A549 (cell line): ENCODE measurements at regions not wholly inside any gene's neighbourhood (a gene's known extent, or its start where the extent isn't known, plus 50 kb on each side); places are given as distances from the start of the nearest gene placed in this dataset.

Experiments used
- ATAC-seq, 2 experiments: fragments of 200-7000 bp in 1 of 2; fragments of >200 bp in 1 of 2; cut with Nextera tagmentation in 1 of 2; cut with Tn5 transposase in 1 of 2; 3 replicates each; pipeline versions ENCODE4 v1.8.0 to v1.9.1; 2018 to 2020; ENCODE audit warnings: mild to moderate bottlenecking in 1 of 2, moderate library complexity in 1 of 2
- CTCF ChIA-PET: fragments of 300-600 bp; sonication (Branson Sonifier 250); formaldehyde crosslinking; extraction: SDS; loops from one replicate; lab custom pipeline; 2021; ENCODE audit warnings: antibody characterized with exemption, inconsistent platforms; lab: Yijun Ruan, JAX
- POLR2A ChIA-PET: fragments of 350-600 bp; formaldehyde crosslinking; extraction: SDS; loops from one replicate; lab custom pipeline; 2021; ENCODE audit warnings: antibody characterized with exemption, inconsistent platforms; lab: Yijun Ruan, JAX
- DNase-seq, 2 experiments: peaks; one replicate each; pipeline versions ENCODE4 v3.0.0 to v3.0.0-alpha.2; 2011 to 2016; ENCODE audit warnings: low read depth in 1 of 2, low spot score in 1 of 2
- FAIRE-seq: peaks from 2 replicates; lab custom pipeline; 2011; peaks lifted over from hg19 to GRCh38; lab: Jason Lieb, UNC
- H3K27ac ChIP-seq, 2 experiments: fragments of >200 bp; sonication (Bioruptor Twin); formaldehyde crosslinking; 3 replicates each; pipeline ENCODE4 v1.5.1; 2016 to 2017
- H3K4me1 ChIP-seq: fragments of >200 bp; sonication (Bioruptor Twin); formaldehyde crosslinking; 3 replicates; pipeline ENCODE4 v1.6.1; 2016
- H3K4me2 ChIP-seq: fragments of >200 bp; sonication (Bioruptor Twin); formaldehyde crosslinking; 3 replicates; pipeline ENCODE4 v1.6.1; 2016
- H3K4me3 ChIP-seq: fragments of >200 bp; sonication (Bioruptor Twin); formaldehyde crosslinking; 3 replicates; pipeline ENCODE4 v1.5.1; 2016
- H3K9me3 ChIP-seq: fragments of >200 bp; sonication (Bioruptor Twin); formaldehyde crosslinking; 3 replicates; pipeline ENCODE4 v1.6.1; 2016
- BHLHE40 ChIP-seq: IDR thresholded peaks from 2 replicates; pipeline ENCODE4 v1.6.1; 2012; ENCODE audit warnings: low read depth, low read length, inconsistent platforms
- CEBPB ChIP-seq, 2 experiments: fragments of >200 bp in 1 of 2; sonication (Bioruptor Twin) in 1 of 2; formaldehyde crosslinking in 1 of 2; IDR thresholded peaks; 2 replicates each; pipeline ENCODE4 v1.6.1; 2012 to 2016
- CHD4 ChIP-seq: fragments of 200-600 bp; sonication (generic); IDR thresholded peaks from 2 replicates; pipeline ENCODE4 v1.6.1; 2016; ENCODE audit warnings: antibody characterized with exemption, mild to moderate bottlenecking, borderline replicate concordance
- EHF ChIP-seq: fragments of 250-450 bp; sonication (Bioruptor Pico); IDR thresholded peaks from 2 replicates; pipeline ENCODE4 v1.5.0; 2020; ENCODE audit warnings: mild to moderate bottlenecking
- EHMT2 ChIP-seq: fragments of 200-600 bp; sonication (generic); IDR thresholded peaks from 2 replicates; pipeline ENCODE4 v1.6.1; 2016; ENCODE audit warnings: antibody characterized with exemption, low read depth, mild to moderate bottlenecking, moderate library complexity
- FOSL2 ChIP-seq, 2 experiments: fragments of 450-650 bp in 1 of 2; fragments of >200 bp in 1 of 2; sonication (Bioruptor Twin) in 1 of 2; formaldehyde crosslinking; IDR thresholded peaks; 2 replicates each; pipeline versions ENCODE4 v1.5.0 to v1.6.1; 2016 to 2020; ENCODE audit warnings: mild to moderate bottlenecking in 1 of 2, moderate library complexity in 1 of 2
- FOXS1 ChIP-seq: fragments of 250-450 bp; sonication (Bioruptor Pico); IDR thresholded peaks from 2 replicates; pipeline ENCODE4 v1.5.0; 2020; ENCODE audit warnings: mild to moderate bottlenecking, moderate library complexity
- GATA3 ChIP-seq: IDR thresholded peaks from 2 replicates; pipeline ENCODE4 v1.6.1; 2012; ENCODE audit warnings: borderline replicate concordance
- HOXB5 ChIP-seq: fragments of 250-450 bp; sonication (Bioruptor Pico); IDR thresholded peaks from 2 replicates; pipeline ENCODE4 v1.5.0; 2020; ENCODE audit warnings: mild to moderate bottlenecking, moderate library complexity
- MAFK ChIP-seq: fragments of 450-650 bp; IDR thresholded peaks from 2 replicates; pipeline ENCODE4 v1.6.1; 2014; ENCODE audit not compliant: partially characterized antibody
- MAZ ChIP-seq: fragments of 150-350 bp; IDR thresholded peaks from 2 replicates; pipeline ENCODE4 v1.6.1; 2014; ENCODE audit warnings: antibody characterized with exemption, low read depth, low read length, borderline replicate concordance
- RCOR1 ChIP-seq: fragments of 150-350 bp; IDR thresholded peaks from 2 replicates; pipeline ENCODE4 v1.6.1; 2014; ENCODE audit warnings: antibody characterized with exemption, low read length, low read depth
- RFX5 ChIP-seq: fragments of 450-650 bp; IDR thresholded peaks from 2 replicates; pipeline ENCODE4 v1.7.1; 2014; ENCODE audit warnings: antibody characterized with exemption, mild to moderate bottlenecking, moderate library complexity
- ZC3H11A ChIP-seq: fragments of 450-650 bp; IDR thresholded peaks from 2 replicates; pipeline ENCODE4 v1.6.1; 2014; ENCODE audit warnings: antibody characterized with exemption, mild to moderate bottlenecking
- ZNF302 ChIP-seq: fragments of 250-450 bp; sonication (Bioruptor Pico); IDR thresholded peaks from 2 replicates; pipeline ENCODE4 v1.9.0; 2021; ENCODE audit warnings: inconsistent platforms, mild to moderate bottlenecking, moderate library complexity
- ZSCAN20 ChIP-seq: fragments of 250-450 bp; sonication (Bioruptor Pico); IDR thresholded peaks from 2 replicates; pipeline ENCODE4 v1.8.0; 2022; ENCODE audit warnings: mild to moderate bottlenecking, moderate library complexity
- WGBS: methylation state at CpG from one replicate; pipeline ENCODE4 v1.1.6; 2017; ENCODE audit errors: missing lambda C conversion rate; 5-methylcytosine and 5-hydroxymethylcytosine counted together
- TF ChIP-seq, protein P1 (sequence below): fragments of >200 bp; sonication (Bioruptor Twin); formaldehyde crosslinking; IDR thresholded peaks from 3 replicates; pipeline ENCODE4 v1.5.1; 2016
- TF ChIP-seq, protein P2 (sequence below): IDR thresholded peaks from 2 replicates; pipeline ENCODE4 v1.6.1; 2012
- TF ChIP-seq, protein P3 (sequence below): fragments of 200-600 bp; sonication (generic); IDR thresholded peaks from 2 replicates; pipeline ENCODE4 v1.6.1; 2016; ENCODE audit warnings: antibody characterized with exemption, mild to moderate bottlenecking, moderate library complexity
- TF ChIP-seq, protein P4 (sequence below): fragments of 150-350 bp; IDR thresholded peaks from 2 replicates; pipeline ENCODE4 v1.6.1; 2014; ENCODE audit warnings: low read depth, mild to moderate bottlenecking, low read length
- TF ChIP-seq, protein P5 (sequence below): IDR thresholded peaks from 2 replicates; pipeline ENCODE4 v1.6.1; 2012; ENCODE audit warnings: low read depth, borderline replicate concordance

DNA sequence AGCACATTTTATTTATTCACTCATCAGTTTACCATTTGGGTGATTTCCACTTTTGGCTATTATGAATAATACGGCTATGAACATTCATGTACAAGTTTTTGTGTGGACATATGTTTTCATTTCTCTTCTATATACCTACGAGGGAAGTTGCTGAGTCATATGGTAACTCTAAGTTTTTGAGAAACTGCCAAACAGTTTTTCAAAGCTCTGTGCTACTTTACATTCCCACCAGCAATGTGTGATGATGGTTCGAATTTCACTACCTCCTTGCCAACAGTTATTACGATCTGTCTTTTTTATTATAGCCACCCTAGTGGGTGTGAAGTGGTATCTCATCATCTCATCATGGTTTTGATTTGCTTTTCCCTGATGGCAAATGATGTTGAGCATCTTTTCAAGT, 63.7 kb upstream of the MRTFB start:
- DNase-seq (peak in 1 of 2 experiments; percentile 43), FAIRE-seq (no peak), ATAC-seq (no peak)
- ChIA-PET CTCF (interaction anchor here (1.3 to 1.4 kb wide), 2 partner anchors 10 to 88 kb away, joined by 3 read pairs; partner anchors contain the start of gene ERCC4), POLR2A (no interaction called here)
- Histone ChIP-seq H3K4me3 (no peak overlapping the region), H3K4me2 (peak overlapping the region; percentile 27; the same call in 2 of the 3 replicates), H3K4me1 (peaks cover 21% of the 10 kb centered on the region), H3K9me3 (no peaks in the 10 kb centered on the region), H3K27ac (peak overlapping the region; percentile 1 to 32; a peak in 3 of 6 replicates)
- 19% methylated on average over 4 of the region's 4 CpGs for WGBS
- TF ChIP-seq, protein P1, sequence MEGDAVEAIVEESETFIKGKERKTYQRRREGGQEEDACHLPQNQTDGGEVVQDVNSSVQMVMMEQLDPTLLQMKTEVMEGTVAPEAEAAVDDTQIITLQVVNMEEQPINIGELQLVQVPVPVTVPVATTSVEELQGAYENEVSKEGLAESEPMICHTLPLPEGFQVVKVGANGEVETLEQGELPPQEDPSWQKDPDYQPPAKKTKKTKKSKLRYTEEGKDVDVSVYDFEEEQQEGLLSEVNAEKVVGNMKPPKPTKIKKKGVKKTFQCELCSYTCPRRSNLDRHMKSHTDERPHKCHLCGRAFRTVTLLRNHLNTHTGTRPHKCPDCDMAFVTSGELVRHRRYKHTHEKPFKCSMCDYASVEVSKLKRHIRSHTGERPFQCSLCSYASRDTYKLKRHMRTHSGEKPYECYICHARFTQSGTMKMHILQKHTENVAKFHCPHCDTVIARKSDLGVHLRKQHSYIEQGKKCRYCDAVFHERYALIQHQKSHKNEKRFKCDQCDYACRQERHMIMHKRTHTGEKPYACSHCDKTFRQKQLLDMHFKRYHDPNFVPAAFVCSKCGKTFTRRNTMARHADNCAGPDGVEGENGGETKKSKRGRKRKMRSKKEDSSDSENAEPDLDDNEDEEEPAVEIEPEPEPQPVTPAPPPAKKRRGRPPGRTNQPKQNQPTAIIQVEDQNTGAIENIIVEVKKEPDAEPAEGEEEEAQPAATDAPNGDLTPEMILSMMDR: no peak
- no peak for TF ChIP-seq EHF (CRISPR knock-in tag)
- TF ChIP-seq, protein P2, sequence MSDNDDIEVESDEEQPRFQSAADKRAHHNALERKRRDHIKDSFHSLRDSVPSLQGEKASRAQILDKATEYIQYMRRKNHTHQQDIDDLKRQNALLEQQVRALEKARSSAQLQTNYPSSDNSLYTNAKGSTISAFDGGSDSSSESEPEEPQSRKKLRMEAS: 0 out of 2 replicates have a peak, but pooled peaks have one; percentile 9
- no peak for TF ChIP-seq FOSL2 (IDR thresholded peaks at IDR 0.05)
- TF ChIP-seq FOSL2 (CRISPR knock-in tag; IDR thresholded peaks at IDR 0.05): 0 out of 2 replicates have a peak, but pooled peaks have one; percentile 30
- no peak for TF ChIP-seq MAZ
- TF ChIP-seq RFX5: no peak
- no peak for TF ChIP-seq CEBPB (IDR thresholded peaks at IDR 0.05)
- peak; percentile 85 for TF ChIP-seq MAFK
- TF ChIP-seq ZC3H11A: no peak
- TF ChIP-seq ZSCAN20 (CRISPR knock-in tag): no peak

DNA sequence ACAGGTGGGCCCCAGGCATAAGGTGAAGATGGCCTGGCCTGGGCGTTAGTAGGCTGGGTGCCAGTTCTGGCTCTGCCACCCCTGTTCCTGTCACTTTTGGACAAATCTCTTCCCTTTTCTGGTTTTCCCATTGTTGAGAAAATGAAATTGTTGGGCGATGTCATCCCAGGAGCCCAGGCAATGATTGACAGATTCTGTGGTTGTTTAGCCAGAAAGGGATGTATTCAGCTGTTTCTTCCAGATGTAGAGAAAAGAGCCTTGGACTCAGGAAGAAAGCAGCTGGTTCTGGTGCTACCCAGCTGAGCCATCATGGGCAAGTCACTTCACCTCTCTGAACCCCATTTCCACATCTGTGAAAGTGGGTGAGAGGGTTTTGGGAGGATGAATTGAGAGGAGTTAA, 60.1 kb upstream of the MRTFB start:
- WGBS: 82% methylated on average over 2 of the region's 2 CpGs
- Histone ChIP-seq H3K27ac (peak overlapping the region in 1 of 2 experiments; percentile 48; a peak in 2 of 6 replicates), H3K4me3 (no peak overlapping the region), H3K4me2 (0 out of 3 replicates have a peak overlapping the region, but pooled peaks have one; percentile 5), H3K9me3 (no peaks in the 10 kb centered on the region), H3K4me1 (peaks cover 50% of the 10 kb centered on the region)
- POLR2A ChIA-PET: no interaction called here
- DNase-seq: no peak
- CTCF ChIA-PET: interaction anchor here (0.6 to 1.9 kb wide), 4 partner anchors 10 to 18 kb away, joined by 3 to 4 read pairs (median 3); no protein-coding TSS in a partner anchor
- TF ChIP-seq EHMT2: no peak
- TF ChIP-seq, protein P3, sequence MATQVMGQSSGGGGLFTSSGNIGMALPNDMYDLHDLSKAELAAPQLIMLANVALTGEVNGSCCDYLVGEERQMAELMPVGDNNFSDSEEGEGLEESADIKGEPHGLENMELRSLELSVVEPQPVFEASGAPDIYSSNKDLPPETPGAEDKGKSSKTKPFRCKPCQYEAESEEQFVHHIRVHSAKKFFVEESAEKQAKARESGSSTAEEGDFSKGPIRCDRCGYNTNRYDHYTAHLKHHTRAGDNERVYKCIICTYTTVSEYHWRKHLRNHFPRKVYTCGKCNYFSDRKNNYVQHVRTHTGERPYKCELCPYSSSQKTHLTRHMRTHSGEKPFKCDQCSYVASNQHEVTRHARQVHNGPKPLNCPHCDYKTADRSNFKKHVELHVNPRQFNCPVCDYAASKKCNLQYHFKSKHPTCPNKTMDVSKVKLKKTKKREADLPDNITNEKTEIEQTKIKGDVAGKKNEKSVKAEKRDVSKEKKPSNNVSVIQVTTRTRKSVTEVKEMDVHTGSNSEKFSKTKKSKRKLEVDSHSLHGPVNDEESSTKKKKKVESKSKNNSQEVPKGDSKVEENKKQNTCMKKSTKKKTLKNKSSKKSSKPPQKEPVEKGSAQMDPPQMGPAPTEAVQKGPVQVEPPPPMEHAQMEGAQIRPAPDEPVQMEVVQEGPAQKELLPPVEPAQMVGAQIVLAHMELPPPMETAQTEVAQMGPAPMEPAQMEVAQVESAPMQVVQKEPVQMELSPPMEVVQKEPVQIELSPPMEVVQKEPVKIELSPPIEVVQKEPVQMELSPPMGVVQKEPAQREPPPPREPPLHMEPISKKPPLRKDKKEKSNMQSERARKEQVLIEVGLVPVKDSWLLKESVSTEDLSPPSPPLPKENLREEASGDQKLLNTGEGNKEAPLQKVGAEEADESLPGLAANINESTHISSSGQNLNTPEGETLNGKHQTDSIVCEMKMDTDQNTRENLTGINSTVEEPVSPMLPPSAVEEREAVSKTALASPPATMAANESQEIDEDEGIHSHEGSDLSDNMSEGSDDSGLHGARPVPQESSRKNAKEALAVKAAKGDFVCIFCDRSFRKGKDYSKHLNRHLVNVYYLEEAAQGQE: no peak
- TF ChIP-seq CHD4: no peak
- no peak for TF ChIP-seq GATA3
- TF ChIP-seq, protein P4, sequence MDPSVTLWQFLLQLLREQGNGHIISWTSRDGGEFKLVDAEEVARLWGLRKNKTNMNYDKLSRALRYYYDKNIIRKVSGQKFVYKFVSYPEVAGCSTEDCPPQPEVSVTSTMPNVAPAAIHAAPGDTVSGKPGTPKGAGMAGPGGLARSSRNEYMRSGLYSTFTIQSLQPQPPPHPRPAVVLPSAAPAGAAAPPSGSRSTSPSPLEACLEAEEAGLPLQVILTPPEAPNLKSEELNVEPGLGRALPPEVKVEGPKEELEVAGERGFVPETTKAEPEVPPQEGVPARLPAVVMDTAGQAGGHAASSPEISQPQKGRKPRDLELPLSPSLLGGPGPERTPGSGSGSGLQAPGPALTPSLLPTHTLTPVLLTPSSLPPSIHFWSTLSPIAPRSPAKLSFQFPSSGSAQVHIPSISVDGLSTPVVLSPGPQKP: no peak
- TF ChIP-seq HOXB5 (CRISPR knock-in tag): no peak
- TF ChIP-seq RCOR1: no peak
- no peak for TF ChIP-seq BHLHE40
- no peak for TF ChIP-seq ZNF302
- TF ChIP-seq FOXS1: no peak
- TF ChIP-seq, protein P5, sequence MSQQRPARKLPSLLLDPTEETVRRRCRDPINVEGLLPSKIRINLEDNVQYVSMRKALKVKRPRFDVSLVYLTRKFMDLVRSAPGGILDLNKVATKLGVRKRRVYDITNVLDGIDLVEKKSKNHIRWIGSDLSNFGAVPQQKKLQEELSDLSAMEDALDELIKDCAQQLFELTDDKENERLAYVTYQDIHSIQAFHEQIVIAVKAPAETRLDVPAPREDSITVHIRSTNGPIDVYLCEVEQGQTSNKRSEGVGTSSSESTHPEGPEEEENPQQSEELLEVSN: no peak
- no peak for ATAC-seq
- no peak for FAIRE-seq
